HepG2 (cell line): ENCODE measurements at regions not wholly inside any gene's neighbourhood (a gene's known extent, or its start where the extent isn't known, plus 50 kb on each side); places are given as distances from the start of the nearest gene placed in this dataset.

Experiments
- CEBPZ ChIP-seq: IDR thresholded peaks from 2 replicates; pipeline ENCODE4 v1.6.1; 2012; ENCODE audit warnings: low read length, improper control_type of control experiment
- HDAC6 ChIP-seq: fragments of 200-600 bp; sonication (generic); IDR thresholded peaks from 2 replicates; pipeline ENCODE4 v1.7.0; 2017; ENCODE audit warnings: mild to moderate bottlenecking, antibody characterized with exemption, low read length, low read depth
- HMGXB4 ChIP-seq, 2 experiments: sonication (generic) in 1 of 2; formaldehyde crosslinking in 1 of 2; IDR thresholded peaks; 2 replicates each; pipeline versions ENCODE4 v1.4.0 to v1.6.1; 2018 to 2020; ENCODE audit warnings: missing genetic modification reagents in 2 of 2, borderline replicate concordance in 1 of 2, low read depth in 1 of 2, mild to moderate bottlenecking in 1 of 2, missing biosample characterization in 1 of 2
- KAT8 ChIP-seq: IDR thresholded peaks from 2 replicates; pipeline ENCODE4 v1.6.1; 2016; ENCODE audit warnings: missing genetic modification reagents, missing compliant biosample characterization
- TAF1 ChIP-seq: sonication (generic); formaldehyde crosslinking; IDR thresholded peaks from 2 replicates; pipeline ENCODE4 v1.4.0; 2020; ENCODE audit warnings: missing genetic modification reagents
- TARDBP ChIP-seq: sonication (generic); formaldehyde crosslinking; IDR thresholded peaks from 2 replicates; pipeline ENCODE4 v1.8.0; 2022; ENCODE audit warnings: mild to moderate bottlenecking, missing genetic modification reagents
- TCF12 ChIP-seq, 2 experiments: fragments of 450-650 bp in 1 of 2; sonication (generic) in 1 of 2; formaldehyde crosslinking in 1 of 2; IDR thresholded peaks; 2 replicates each; pipeline versions ENCODE4 v1.6.1 to v1.8.0; 2017 to 2022; ENCODE audit warnings: antibody characterized with exemption in 1 of 2, mild to moderate bottlenecking in 1 of 2, missing genetic modification reagents in 1 of 2, moderate library complexity in 1 of 2
- ZNF274 ChIP-seq: sonication (generic); formaldehyde crosslinking; IDR thresholded peaks from 2 replicates; pipeline ENCODE4 v1.5.1; 2020; ENCODE audit warnings: mild to moderate bottlenecking, missing genetic modification reagents
- ZNF724P ChIP-seq: sonication (generic); formaldehyde crosslinking; IDR thresholded peaks from 2 replicates; pipeline ENCODE4 v1.8.0; 2022; ENCODE audit warnings: missing genetic modification reagents, borderline replicate concordance

DNA sequence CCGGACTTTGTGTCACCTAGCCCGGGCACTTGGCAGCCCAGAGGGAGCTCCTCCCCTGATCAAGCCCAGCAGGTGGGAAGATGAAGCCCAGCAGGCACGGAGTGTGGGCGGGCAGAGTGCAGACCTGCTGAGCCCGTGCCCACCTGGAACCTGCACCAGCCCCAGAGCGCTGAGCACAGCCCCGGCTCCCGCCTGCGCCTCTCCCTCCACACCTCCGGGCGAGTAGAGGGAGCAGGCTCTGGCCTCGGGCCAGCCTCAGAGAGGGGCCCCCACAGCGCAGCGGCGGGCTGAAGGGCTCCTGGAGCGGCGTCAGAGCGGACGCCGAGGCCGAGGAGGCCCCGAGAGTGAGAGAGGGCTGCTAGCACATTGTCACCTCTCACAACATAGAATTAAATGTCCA, 257.7 kb downstream of the VGLL3 start:
- TF ChIP-seq KAT8 (CRISPR knock-in tag) (no peak), CEBPZ (no peak), ZNF724P (no peak), TCF12 (IDR thresholded peaks at IDR 0.05) (no peak), TCF12 (CRISPR knock-in tag; IDR thresholded peaks at IDR 0.05) (no peak), TARDBP (CRISPR knock-in tag) (no peak), HMGXB4 (CRISPR knock-in tag; IDR thresholded peaks at IDR 0.05; ENCODE audit: borderline replicate concordance in 1 of 2, low read depth in 1 of 2) (no peak), TAF1 (CRISPR knock-in tag) (no peak), ZNF274 (no peak), HDAC6 (no peak)
